NCI-H748 treated with DMSO at 0.1 percent for 48 hours (cell line): ENCODE measurements at regions not wholly inside any gene's neighbourhood (a gene's known extent, or its start where the extent isn't known, plus 50 kb on each side); places are given as distances from the start of the nearest gene placed in this dataset.

ENCODE experiments used
- DNase-seq: peaks from one replicate; lab custom pipeline; 2025; lab: John Stamatoyannopoulos, UW

- DNase-seq, result no peak
These were observed 492.4 kb upstream of the NFIA start for GRCh38 chr1:60589916-60590315.

GRCh38 chr1:60589046-60589748, 493.2 kb upstream of the NFIA start:
- no peak for DNase-seq

GRCh38 chr1:60584371-60584770, 498.0 kb upstream of the NFIA start:
- no peak for DNase-seq

GRCh38 chr1:60583696-60584095, 498.7 kb upstream of the NFIA start:
- DNase-seq, result no peak

GRCh38 chr1:60581455-60582220, 500.7 kb upstream of the NFIA start:
- no peak for DNase-seq

- DNase-seq, result no peak
These were observed 503.5 kb upstream of the C1orf87 start for GRCh38 chr1:60577029-60577428.

GRCh38 chr1:60575326-60575977, 501.9 kb upstream of the C1orf87 start:
- no peak for DNase-seq

- no peak for DNase-seq
These were observed 500.3 kb upstream of the C1orf87 start for GRCh38 chr1:60573726-60574409.

- DNase-seq, result no peak
These were observed 499.6 kb upstream of the C1orf87 start for GRCh38 chr1:60573121-60573520.

GRCh38 chr1:60572378-60572777, 498.8 kb upstream of the C1orf87 start:
- DNase-seq, result no peak

GRCh38 chr1:60571811-60572210, 498.2 kb upstream of the C1orf87 start:
- no peak for DNase-seq

- DNase-seq, result no peak
These were observed 495.6 kb upstream of the C1orf87 start for GRCh38 chr1:60569189-60569588.

GRCh38 chr1:60567256-60567655, 493.7 kb upstream of the C1orf87 start:
- no peak for DNase-seq

GRCh38 chr1:60564916-60565750, 491.6 kb upstream of the C1orf87 start:
- no peak for DNase-seq

- DNase-seq, result no peak
These were observed 490.4 kb upstream of the C1orf87 start for GRCh38 chr1:60563777-60564535.

- DNase-seq, result no peak
These were observed 489.2 kb upstream of the C1orf87 start for GRCh38 chr1:60562740-60563139.

GRCh38 chr1:60560701-60561100, 487.1 kb upstream of the C1orf87 start:
- no peak for DNase-seq

GRCh38 chr1:60558236-60558635, 484.7 kb upstream of the C1orf87 start:
- no peak for DNase-seq

GRCh38 chr1:60553730-60554129, 480.2 kb upstream of the C1orf87 start:
- no peak for DNase-seq

GRCh38 chr1:60547821-60548220, 474.3 kb upstream of the C1orf87 start:
- DNase-seq, result no peak
